ENCODE measurements at regions not wholly inside any gene's neighbourhood (a gene's known extent, or its start where the extent isn't known, plus 50 kb on each side); places are given as distances from the start of the nearest gene placed in this dataset.

GRCh38 chr6:121645100-121645745, 209.8 kb downstream of the GJA1 start:
- Histone ChIP-seq H3K27me3 (replicated peaks; ENCODE audit: control insufficient read depth, insufficient read depth, low read length) (no peaks in the 10 kb centered on the region), H3K9me3 (ENCODE audit: control insufficient read depth, low read length) (no peaks in the 10 kb centered on the region), H3K4me1 (ENCODE audit: control insufficient read depth, insufficient read depth, low read length) (peaks cover 10% of the 10 kb centered on the region), H3K4me3 (ENCODE audit: low read length) (no peak overlapping the region), H3K36me3 (ENCODE audit: control insufficient read depth, insufficient read depth, low read length, severe bottlenecking) (no peaks in the 10 kb centered on the region), H3K9ac (ENCODE audit: low read length) (no peak overlapping the region)
- DNase-seq (ENCODE audit: low read depth): no peak

GRCh38 chr6:121647905-121648304, 212.5 kb downstream of the GJA1 start:
- peak; percentile 46 for DNase-seq (ENCODE audit: low read depth)
- Histone ChIP-seq H3K9me3 (ENCODE audit: control insufficient read depth, low read length) (no peaks in the 10 kb centered on the region), H3K4me1 (ENCODE audit: control insufficient read depth, insufficient read depth, low read length) (peaks cover 18% of the 10 kb centered on the region), H3K36me3 (ENCODE audit: control insufficient read depth, insufficient read depth, low read length, severe bottlenecking) (no peaks in the 10 kb centered on the region), H3K9ac (ENCODE audit: low read length) (no peak overlapping the region), H3K4me3 (ENCODE audit: low read length) (no peak overlapping the region), H3K27me3 (replicated peaks; ENCODE audit: control insufficient read depth, insufficient read depth, low read length) (no peaks in the 10 kb centered on the region)

GRCh38 chr6:121649951-121650350, 214.5 kb downstream of the GJA1 start:
- Histone ChIP-seq H3K4me3 (ENCODE audit: low read length) (no peak overlapping the region), H3K9ac (ENCODE audit: low read length) (no peak overlapping the region), H3K36me3 (ENCODE audit: control insufficient read depth, insufficient read depth, low read length, severe bottlenecking) (no peaks in the 10 kb centered on the region), H3K4me1 (ENCODE audit: control insufficient read depth, insufficient read depth, low read length) (peaks cover 28% of the 10 kb centered on the region), H3K27me3 (replicated peaks; ENCODE audit: control insufficient read depth, insufficient read depth, low read length) (no peaks in the 10 kb centered on the region), H3K9me3 (ENCODE audit: control insufficient read depth, low read length) (no peaks in the 10 kb centered on the region)
- DNase-seq (ENCODE audit: low read depth): no peak

DNA sequence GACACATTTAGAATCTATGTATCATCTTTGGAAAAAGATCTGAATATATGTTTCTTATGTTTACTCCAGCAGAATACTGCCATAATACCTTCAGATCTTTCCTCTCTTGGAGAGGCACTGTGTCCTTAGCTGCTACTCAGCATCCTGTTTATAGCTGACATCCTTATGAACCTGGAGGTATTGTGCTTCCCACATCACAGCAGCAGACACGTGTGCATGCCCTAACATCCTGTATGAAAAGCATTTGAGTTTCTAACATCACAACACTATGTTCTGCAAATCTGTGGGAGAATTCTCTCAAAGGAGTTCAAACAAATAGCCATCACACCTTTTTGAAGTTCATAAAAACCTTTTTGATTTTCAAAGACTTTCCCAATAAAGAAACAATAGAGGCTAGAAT, 216.0 kb downstream of the GJA1 start:
- peaks cover 28% of the 10 kb centered on the region for H3K4me1 ChIP-seq (ENCODE audit: control insufficient read depth, insufficient read depth, low read length)
- H3K27me3 ChIP-seq (replicated peaks; ENCODE audit: control insufficient read depth, insufficient read depth, low read length): no peaks in the 10 kb centered on the region
- no peaks in the 10 kb centered on the region for H3K9me3 ChIP-seq (ENCODE audit: control insufficient read depth, low read length)
- H3K4me3 ChIP-seq (ENCODE audit: low read length): no peak overlapping the region
- no peak overlapping the region for H3K9ac ChIP-seq (ENCODE audit: low read length)
- no peaks in the 10 kb centered on the region for H3K36me3 ChIP-seq (ENCODE audit: control insufficient read depth, insufficient read depth, low read length, severe bottlenecking)
- DNase-seq (ENCODE audit: low read depth): no peak

GRCh38 chr6:121652223-121652622, 216.8 kb downstream of the GJA1 start:
- no peak for DNase-seq (ENCODE audit: low read depth)
- no peaks in the 10 kb centered on the region for H3K36me3 ChIP-seq (ENCODE audit: control insufficient read depth, insufficient read depth, low read length, severe bottlenecking)

GRCh38 chr6:121652726-121653623, 217.5 kb downstream of the GJA1 start:
- Histone ChIP-seq H3K27me3 (replicated peaks; ENCODE audit: control insufficient read depth, insufficient read depth, low read length) (no peaks in the 10 kb centered on the region), H3K4me1 (ENCODE audit: control insufficient read depth, insufficient read depth, low read length) (peaks cover 23% of the 10 kb centered on the region), H3K4me3 (ENCODE audit: low read length) (peak overlapping the region; percentile 57), H3K36me3 (ENCODE audit: control insufficient read depth, insufficient read depth, low read length, severe bottlenecking) (no peaks in the 10 kb centered on the region), H3K9ac (ENCODE audit: low read length) (peak overlapping the region; percentile 40), H3K9me3 (ENCODE audit: control insufficient read depth, low read length) (no peaks in the 10 kb centered on the region)
- DNase-seq (ENCODE audit: low read depth): peak; percentile 93

More at GRCh38 chr6:121652223-121652622, 216.8 kb downstream of the GJA1 start:
- H3K4me1 ChIP-seq (ENCODE audit: control insufficient read depth, insufficient read depth, low read length): peaks cover 28% of the 10 kb centered on the region
- H3K4me3 ChIP-seq (ENCODE audit: low read length): no peak overlapping the region
- no peaks in the 10 kb centered on the region for H3K27me3 ChIP-seq (replicated peaks; ENCODE audit: control insufficient read depth, insufficient read depth, low read length)
- no peaks in the 10 kb centered on the region for H3K9me3 ChIP-seq (ENCODE audit: control insufficient read depth, low read length)
- H3K9ac ChIP-seq (ENCODE audit: low read length): no peak overlapping the region

DNA sequence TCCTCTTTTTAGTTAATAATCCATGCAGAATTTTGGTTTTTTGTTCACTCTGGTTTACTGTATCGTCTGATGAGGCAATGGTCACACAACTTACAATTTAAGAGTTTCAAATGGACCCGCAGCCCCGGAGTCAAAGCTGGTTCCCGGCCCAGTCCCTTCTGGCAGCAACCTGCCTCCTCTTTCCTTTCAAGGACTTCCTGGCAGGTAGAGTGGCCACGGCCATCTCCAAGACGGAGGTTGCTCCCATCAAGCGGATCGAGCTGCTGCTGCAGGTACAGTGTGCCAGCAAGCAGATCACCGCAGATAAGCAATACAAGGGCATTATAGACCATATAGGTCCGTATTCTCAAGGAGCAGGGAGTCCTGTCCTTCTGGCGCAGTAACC, 218.2 kb downstream of the GJA1 start:
- no peak for DNase-seq (ENCODE audit: low read depth)
- Histone ChIP-seq H3K9me3 (ENCODE audit: control insufficient read depth, low read length) (no peaks in the 10 kb centered on the region), H3K4me3 (ENCODE audit: low read length) (peak overlapping the region; percentile 57), H3K27me3 (replicated peaks; ENCODE audit: control insufficient read depth, insufficient read depth, low read length) (no peaks in the 10 kb centered on the region), H3K9ac (ENCODE audit: low read length) (no peak overlapping the region), H3K36me3 (ENCODE audit: control insufficient read depth, insufficient read depth, low read length, severe bottlenecking) (no peaks in the 10 kb centered on the region), H3K4me1 (ENCODE audit: control insufficient read depth, insufficient read depth, low read length) (peaks cover 18% of the 10 kb centered on the region)

DNA sequence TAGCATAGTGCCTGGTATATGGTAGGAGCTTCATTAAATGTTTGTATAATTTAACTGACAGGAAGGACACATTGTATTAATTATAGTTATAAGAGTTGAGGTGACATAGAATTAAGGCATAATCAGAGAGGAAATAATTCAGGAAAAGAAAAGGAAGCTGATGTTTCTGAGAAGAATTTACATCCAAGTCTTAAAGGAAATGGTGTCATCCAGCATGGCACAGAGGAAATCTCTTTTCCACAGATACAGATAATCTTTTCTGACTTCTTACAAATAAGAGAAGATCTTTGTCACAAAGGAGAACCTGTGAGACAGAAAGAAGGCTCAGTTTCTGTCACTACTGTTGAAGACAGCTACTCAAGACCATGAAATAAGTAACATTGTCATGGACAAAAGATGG, 222.5 kb downstream of the GJA1 start:
- H3K36me3 ChIP-seq (ENCODE audit: control insufficient read depth, insufficient read depth, low read length, severe bottlenecking): no peaks in the 10 kb centered on the region

GRCh38 chr6:121660277-121660676, 224.8 kb downstream of the GJA1 start:
- no peaks in the 10 kb centered on the region for H3K9me3 ChIP-seq (ENCODE audit: control insufficient read depth, low read length)
- no peaks in the 10 kb centered on the region for H3K27me3 ChIP-seq (replicated peaks; ENCODE audit: control insufficient read depth, insufficient read depth, low read length)
- peak overlapping the region; percentile 12 for H3K4me3 ChIP-seq (ENCODE audit: low read length)
- no peak for DNase-seq (ENCODE audit: low read depth)
- H3K9ac ChIP-seq (ENCODE audit: low read length): peak overlapping the region; percentile 46
- H3K4me1 ChIP-seq (ENCODE audit: control insufficient read depth, insufficient read depth, low read length): peaks cover 8% of the 10 kb centered on the region
- no peaks in the 10 kb centered on the region for H3K36me3 ChIP-seq (ENCODE audit: control insufficient read depth, insufficient read depth, low read length, severe bottlenecking)

More for the DNA sequence above, 222.5 kb downstream of the GJA1 start:
- no peak for DNase-seq (ENCODE audit: low read depth)
- Histone ChIP-seq H3K4me1 (ENCODE audit: control insufficient read depth, insufficient read depth, low read length) (peaks cover 17% of the 10 kb centered on the region), H3K9ac (ENCODE audit: low read length) (no peak overlapping the region), H3K27me3 (replicated peaks; ENCODE audit: control insufficient read depth, insufficient read depth, low read length) (no peaks in the 10 kb centered on the region), H3K4me3 (ENCODE audit: low read length) (no peak overlapping the region), H3K9me3 (ENCODE audit: control insufficient read depth, low read length) (no peaks in the 10 kb centered on the region)

GRCh38 chr6:121663292-121663810, 227.9 kb downstream of the GJA1 start:
- no peak overlapping the region for H3K9ac ChIP-seq (ENCODE audit: low read length)
- no peaks in the 10 kb centered on the region for H3K36me3 ChIP-seq (ENCODE audit: control insufficient read depth, insufficient read depth, low read length, severe bottlenecking)
- no peak for DNase-seq (ENCODE audit: low read depth)
- no peaks in the 10 kb centered on the region for H3K27me3 ChIP-seq (replicated peaks; ENCODE audit: control insufficient read depth, insufficient read depth, low read length)
- no peaks in the 10 kb centered on the region for H3K9me3 ChIP-seq (ENCODE audit: control insufficient read depth, low read length)
- H3K4me3 ChIP-seq (ENCODE audit: low read length): no peak overlapping the region
- H3K4me1 ChIP-seq (ENCODE audit: control insufficient read depth, insufficient read depth, low read length): peaks cover 35% of the 10 kb centered on the region

- Histone ChIP-seq H3K9me3 (ENCODE audit: control insufficient read depth, low read length) (no peaks in the 10 kb centered on the region), H3K4me3 (ENCODE audit: low read length) (no peak overlapping the region), H3K9ac (ENCODE audit: low read length) (no peak overlapping the region), H3K36me3 (ENCODE audit: control insufficient read depth, insufficient read depth, low read length, severe bottlenecking) (no peaks in the 10 kb centered on the region), H3K27me3 (replicated peaks; ENCODE audit: control insufficient read depth, insufficient read depth, low read length) (no peaks in the 10 kb centered on the region), H3K4me1 (ENCODE audit: control insufficient read depth, insufficient read depth, low read length) (peaks cover 42% of the 10 kb centered on the region)
- DNase-seq (ENCODE audit: low read depth): no peak
These were observed 228.7 kb downstream of the GJA1 start for GRCh38 chr6:121664158-121664557.
